IMR-90 (cell line): ENCODE measurements at regions not wholly inside any gene's neighbourhood (a gene's known extent, or its start where the extent isn't known, plus 50 kb on each side); places are given as distances from the start of the nearest gene placed in this dataset.

ENCODE experiments used
- ATAC-seq: fragments of 200-7000 bp; cut with Tn5 transposase; 2 replicates; pipeline ENCODE4 v1.9.1; 2020; ENCODE audit warnings: low read depth, mild to moderate bottlenecking, moderate library complexity
- BruUV-seq: library from RNA; stranded (reverse); fragments of 400-500 nt; replicated peaks from 2 replicates; lab custom pipeline; 2021; lab: Mats Ljungman, UMichigan
- CTCF ChIA-PET: fragments of 300-600 bp; formaldehyde crosslinking; extraction: SDS; loops from one replicate; lab custom pipeline; 2021; ENCODE audit warnings: antibody characterized with exemption; lab: Yijun Ruan, JAX
- POLR2A ChIA-PET: fragments of 300-600 bp; sonication (Branson Sonifier 250); formaldehyde crosslinking; loops from one replicate; lab custom pipeline; 2022; ENCODE audit warnings: antibody characterized with exemption; ENCODE audit not compliant: unreplicated experiment; lab: Charles Lee
- DNase-seq: peaks from one replicate; pipeline ENCODE4 v3.0.0; 2013
- H2AFZ ChIP-seq: replicated peaks from 2 replicates; pipeline ENCODE3; 2013; ENCODE audit warnings: low read length, mild to moderate bottlenecking; ENCODE audit not compliant: poor library complexity
- H2AK5ac ChIP-seq: 2 replicates; pipeline ENCODE4 v1.6.1; 2013; ENCODE audit warnings: low read depth, low read length, inconsistent platforms
- H2AK9ac ChIP-seq: replicated peaks from 2 replicates; pipeline ENCODE3; 2013; ENCODE audit warnings: mild to moderate bottlenecking, low read depth, low read length, moderate library complexity; ENCODE audit not compliant: poor library complexity
- H2BK120ac ChIP-seq: 2 replicates; pipeline ENCODE4 v1.6.1; 2013; ENCODE audit warnings: low read depth, low read length, inconsistent platforms
- H2BK15ac ChIP-seq: 3 replicates; pipeline ENCODE4 v1.6.1; 2013; ENCODE audit warnings: low read depth, low read length, inconsistent platforms
- H2BK20ac ChIP-seq: 2 replicates; pipeline ENCODE4 v1.6.1; 2013; ENCODE audit warnings: low read depth, mild to moderate bottlenecking, inconsistent platforms, low read length, moderate library complexity
- H2BK5ac ChIP-seq: 2 replicates; pipeline ENCODE4 v1.6.1; 2013; ENCODE audit warnings: mild to moderate bottlenecking, low read depth, low read length, inconsistent platforms; ENCODE audit not compliant: poor library complexity, severe bottlenecking
- H3K14ac ChIP-seq: replicated peaks from 2 replicates; pipeline ENCODE4 v1.6.1; 2013; ENCODE audit warnings: low read depth, low read length, inconsistent platforms
- H3K18ac ChIP-seq: 2 replicates; pipeline ENCODE4 v1.6.1; 2013; ENCODE audit warnings: low read depth, low read length, control low read depth
- H3K23ac ChIP-seq: 2 replicates; pipeline ENCODE4 v1.6.1; 2013; ENCODE audit warnings: low read depth, low read length, inconsistent platforms
- H3K27ac ChIP-seq: 2 replicates; pipeline ENCODE4 v1.5.1; 2013; ENCODE audit warnings: mild to moderate bottlenecking, control low read depth, low read length; ENCODE audit not compliant: insufficient read depth
- H3K27me3 ChIP-seq: 2 replicates; pipeline ENCODE4 v1.6.1; 2013; ENCODE audit warnings: low read length; ENCODE audit not compliant: control insufficient read depth, insufficient read depth
- H3K36me3 ChIP-seq: 2 replicates; pipeline ENCODE4 v1.6.1; 2013; ENCODE audit warnings: low read length, mixed read lengths; ENCODE audit not compliant: control insufficient read depth, insufficient read depth
- H3K4ac ChIP-seq: 2 replicates; pipeline ENCODE4 v1.6.1; 2013; ENCODE audit warnings: low read depth, low read length, inconsistent platforms
- H3K4me1 ChIP-seq: 2 replicates; pipeline ENCODE4 v1.6.1; 2013; ENCODE audit warnings: low read length, mixed read lengths; ENCODE audit not compliant: control insufficient read depth, insufficient read depth
- H3K4me2 ChIP-seq: 2 replicates; pipeline ENCODE4 v1.6.1; 2013; ENCODE audit warnings: low read depth, mild to moderate bottlenecking, control low read depth, low read length, moderate library complexity
- H3K4me3 ChIP-seq: 2 replicates; pipeline ENCODE4 v1.5.1; 2013; ENCODE audit warnings: low read depth, mild to moderate bottlenecking, control low read depth, low read length, moderate library complexity; ENCODE audit not compliant: insufficient read depth
- H3K56ac ChIP-seq: 2 replicates; pipeline ENCODE4 v1.6.1; 2013; ENCODE audit warnings: low read length, inconsistent platforms; ENCODE audit not compliant: insufficient read depth; ENCODE audit errors: extremely low read depth
- H3K79me1 ChIP-seq, 2 experiments: 2 replicates each; pipeline ENCODE4 v1.6.1; 2013; ENCODE audit warnings: low read length in 2 of 2, inconsistent platforms in 1 of 2, low read depth in 1 of 2
- H3K9ac ChIP-seq: 2 replicates; pipeline ENCODE4 v1.6.1; 2013; ENCODE audit warnings: low read depth, low read length, control low read depth
- H3K9me1 ChIP-seq: 2 replicates; pipeline ENCODE4 v1.6.1; 2013; ENCODE audit warnings: low read length, inconsistent platforms; ENCODE audit not compliant: insufficient read depth
- H3K9me3 ChIP-seq: 2 replicates; pipeline ENCODE4 v1.6.1; 2013; ENCODE audit warnings: low read length; ENCODE audit not compliant: control insufficient read depth, insufficient read depth
- H4K20me1 ChIP-seq: 2 replicates; pipeline ENCODE4 v1.6.1; 2013; ENCODE audit warnings: low read length, inconsistent platforms; ENCODE audit not compliant: insufficient read depth
- H4K5ac ChIP-seq: 2 replicates; pipeline ENCODE4 v1.6.1; 2013; ENCODE audit warnings: mild to moderate bottlenecking, low read depth, low read length, control low read depth
- H4K8ac ChIP-seq, 2 experiments: 2 replicates each; pipeline ENCODE4 v1.6.1; 2013; ENCODE audit warnings: low read depth in 2 of 2, low read length in 2 of 2, control low read depth in 1 of 2, inconsistent platforms in 1 of 2
- H4K91ac ChIP-seq: 2 replicates; pipeline ENCODE4 v1.6.1; 2013; ENCODE audit warnings: low read depth, low read length, inconsistent platforms; ENCODE audit not compliant: insufficient read depth
- BHLHE40 ChIP-seq: fragments of 150-350 bp; IDR thresholded peaks from 2 replicates; pipeline ENCODE4 v1.6.1; 2016; ENCODE audit warnings: mild to moderate bottlenecking, low read depth, low read length
- CEBPB ChIP-seq: IDR thresholded peaks from 2 replicates; pipeline ENCODE4 v1.6.1; 2012; ENCODE audit warnings: low read depth, low read length, improper control_type of control experiment
- MAZ ChIP-seq: IDR thresholded peaks from 2 replicates; pipeline ENCODE4 v1.6.1; 2012; ENCODE audit warnings: low read depth, mild to moderate bottlenecking, low read length, improper control_type of control experiment, moderate library complexity, borderline replicate concordance
- POLR2A ChIP-seq: IDR thresholded peaks from 2 replicates; pipeline ENCODE4 v1.6.1; 2012; ENCODE audit warnings: mild to moderate bottlenecking, low read depth, low read length
- WGBS, 2 experiments: methylation state at CpG; one replicate each; pipeline versions ENCODE4 v1.1.5 to v1.1.7; 2013; ENCODE audit warnings: missing lambda C conversion rate in 2 of 2; ENCODE audit not compliant: insufficient read length in 1 of 2; ENCODE audit errors: extremely low coverage in 2 of 2; 5-methylcytosine and 5-hydroxymethylcytosine counted together
- dilution Hi-C: fragments of 300-500 bp; cut with HindIII; formaldehyde crosslinking; loops from one replicate; pipeline ENCODE4 v1.14.3; 2018; ENCODE audit warnings: low sequenced_read_pairs; ENCODE audit not compliant: unreplicated experiment
- in situ Hi-C: fragments of 300-500 bp; cut with MboI; formaldehyde crosslinking; loops from 3 replicates; pipeline ENCODE4 v1.14.3; 2019; ENCODE audit warnings: low sequenced_read_pairs, inconsistent platforms, mixed read lengths
- intact Hi-C: fragments of 100-400 bp; cut with micrococcal nuclease; formaldehyde crosslinking; loops from 2 replicates; pipeline ENCODE4 v1.10.0; 2022

- no peak overlapping the region for H2AK5ac ChIP-seq
- H2AK9ac ChIP-seq, result no peak overlapping the region
- CTCF ChIA-PET, result interaction anchor here (2.5 kb wide), 1 partner anchor 55 kb away, joined by 7 read pairs; no protein-coding TSS in a partner anchor
- H3K4me1 ChIP-seq, result peaks cover 10% of the 10 kb centered on the region
- H2AFZ ChIP-seq, result no peak overlapping the region
- H3K23ac ChIP-seq, result no peak overlapping the region
- dilution Hi-C loops, result no loop called here
- no peaks in the 10 kb centered on the region for H3K36me3 ChIP-seq
- no peak overlapping the region for H3K18ac ChIP-seq
- H3K79me1 ChIP-seq, result no peaks in the 10 kb centered on the region
- no peaks in the 10 kb centered on the region for H4K20me1 ChIP-seq
- no peaks in the 10 kb centered on the region for H3K27me3 ChIP-seq
- H2BK5ac ChIP-seq, result no peak overlapping the region
- no peak overlapping the region for H3K14ac ChIP-seq
- DNase-seq (no peak), ATAC-seq (no peak)
- no CpG with 5 or more reads among the region's 6 CpGs for WGBS, 2 experiments
- POLR2A ChIA-PET, result no interaction called here
- peak overlapping the region; percentile 25; the same call in 1 of the 2 replicates for H2BK120ac ChIP-seq
- H3K9me1 ChIP-seq, result peaks cover 9% of the 10 kb centered on the region
- no peak overlapping the region for H3K56ac ChIP-seq
- no peak for TF ChIP-seq BHLHE40
- no peak for TF ChIP-seq POLR2A
- TF ChIP-seq MAZ, result no peak
- no peak for TF ChIP-seq CEBPB
- no peak overlapping the region for H3K4me2 ChIP-seq
- peak overlapping the region; percentile 73; the same call in 1 of the 3 replicates for H2BK15ac ChIP-seq
- no peak overlapping the region for H3K4ac ChIP-seq
- intact Hi-C loops, result no loop called here
- no peak overlapping the region for H3K27ac ChIP-seq
- H4K5ac ChIP-seq, result no peak overlapping the region
- H4K91ac ChIP-seq, result no peak overlapping the region
- H3K9me3 ChIP-seq, result no peaks in the 10 kb centered on the region
- in situ Hi-C loops, result no loop called here
- no peak overlapping the region; a peak in 1 of 4 replicates for H4K8ac ChIP-seq
- no peak overlapping the region for H3K9ac ChIP-seq
- no peak overlapping the region for H3K4me3 ChIP-seq
- BruUV-seq, result no TSS peak
- H2BK20ac ChIP-seq, result peak overlapping the region; percentile 66
These were observed 141.6 kb upstream of the RPS23 start for GRCh38 chr5:82419559-82420332.
